Stimulated activated CD4-positive, alpha-beta T cell treated with anti-CD3 and anti-CD28 coated beads, Interleukin-12 subunit alpha, Interleukin-12 subunit beta, amount 100 ng/mL, for 4 hours (primary cell): ENCODE measurements at regions not wholly inside any gene's neighbourhood (a gene's known extent, or its start where the extent isn't known, plus 50 kb on each side); places are given as distances from the start of the nearest gene placed in this dataset.

ENCODE experiments used
- DNase-seq: peaks from one replicate; pipeline ENCODE4 v3.0.0-alpha.2; 2020

- DNase-seq: no peak
Measured at GRCh38 chr1:213914392-213914791, 73.4 kb upstream of the PROX1 start.

DNA sequence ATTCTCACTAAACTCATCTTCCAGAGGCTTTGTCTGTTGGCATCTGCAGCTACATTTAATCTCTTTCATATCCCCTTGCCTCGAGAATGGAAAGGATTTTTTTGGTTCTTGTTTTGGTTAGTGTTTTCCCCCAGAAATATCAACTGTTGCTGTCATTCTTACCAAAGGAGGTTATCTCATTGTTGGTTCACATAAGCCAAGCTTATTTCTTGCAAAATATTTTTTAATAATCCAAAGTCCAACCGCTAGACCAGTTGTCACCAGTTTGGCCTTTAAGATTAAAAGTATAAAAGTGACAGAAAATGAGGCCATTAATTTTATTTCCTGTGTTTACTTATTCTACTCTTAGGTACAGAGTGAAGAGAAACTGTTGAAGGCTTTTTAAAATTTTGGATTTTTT, 66.5 kb upstream of the PROX1 start:
- DNase-seq: no peak

DNA sequence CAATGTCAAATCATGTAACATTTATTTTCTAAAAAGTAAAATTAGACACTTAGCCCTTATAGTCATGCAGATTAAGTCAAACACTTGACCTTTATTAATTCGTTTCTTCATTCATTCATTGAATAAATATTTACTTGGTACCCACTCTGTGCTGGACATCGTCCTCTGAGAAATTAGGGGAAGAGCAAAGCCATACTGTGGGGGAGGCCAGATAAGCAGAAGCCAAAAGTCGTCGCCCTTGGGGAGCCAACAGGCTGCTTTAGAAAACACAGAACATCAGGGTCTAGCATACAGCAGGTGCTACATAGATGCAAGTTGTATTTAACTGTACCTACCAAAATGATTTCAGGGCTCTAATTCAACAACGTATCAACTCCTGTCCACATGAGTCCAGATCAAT, 66.1 kb upstream of the PROX1 start:
- DNase-seq: no peak

DNA sequence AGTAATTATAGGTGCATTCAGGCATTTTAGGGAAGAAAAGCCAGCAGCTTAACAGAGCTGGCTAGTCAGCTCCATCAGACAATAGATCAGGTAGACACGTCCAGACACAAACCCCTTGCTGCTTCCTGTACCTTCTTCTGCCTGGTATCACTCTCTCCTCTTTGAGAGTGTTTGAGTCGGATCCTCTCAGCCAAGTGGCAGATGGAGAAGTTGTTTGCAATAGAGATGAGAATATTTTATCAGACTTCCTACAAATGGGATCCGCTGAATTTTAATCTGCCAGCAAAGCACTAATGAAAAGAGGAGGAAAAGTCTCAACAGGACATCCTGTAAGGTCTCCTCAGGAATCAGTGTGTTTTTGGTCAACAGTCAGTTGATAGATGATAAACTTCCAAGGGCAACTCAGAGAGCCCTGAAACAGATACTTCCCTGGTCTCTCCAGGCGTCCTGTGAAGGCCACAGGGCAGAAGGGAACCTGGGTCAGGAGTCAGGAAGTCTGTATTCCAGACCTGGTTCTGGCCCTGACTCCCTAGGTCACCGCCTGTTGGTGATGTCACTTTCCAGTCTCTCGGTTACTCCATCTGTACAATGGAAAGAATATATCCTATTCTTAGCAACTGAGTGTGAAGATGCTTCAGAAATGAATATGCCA, 62.1 kb upstream of the PROX1 start:
- DNase-seq: no peak

GRCh38 chr1:213927846-213928245, 59.9 kb upstream of the PROX1 start:
- DNase-seq: no peak

DNA sequence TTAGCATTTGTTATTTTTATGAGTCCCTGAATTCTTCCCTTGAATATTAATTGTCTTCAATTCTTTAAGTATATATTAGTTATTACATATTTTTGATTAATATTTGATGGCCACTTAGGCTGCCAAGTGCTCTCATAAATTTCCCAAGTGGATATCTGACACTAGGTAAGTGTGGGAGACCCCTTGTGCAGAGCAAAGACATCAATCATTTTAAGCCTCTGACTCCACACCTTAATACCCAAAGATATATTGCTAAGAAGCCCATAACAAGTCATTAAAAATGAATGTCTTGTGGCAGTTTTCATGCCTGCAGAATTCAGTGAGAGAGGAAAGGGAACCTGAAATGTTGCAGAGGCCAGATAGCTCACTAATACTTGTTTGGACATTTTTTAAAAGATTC, 58.4 kb upstream of the PROX1 start:
- DNase-seq: no peak

- no peak for DNase-seq
Measured at GRCh38 chr1:213931836-213932235, 55.9 kb upstream of the PROX1 start.

GRCh38 chr1:213933336-213933735, 54.4 kb upstream of the PROX1 start:
- no peak for DNase-seq

GRCh38 chr1:213934649-213935048, 53.1 kb upstream of the PROX1 start:
- DNase-seq: no peak

DNA sequence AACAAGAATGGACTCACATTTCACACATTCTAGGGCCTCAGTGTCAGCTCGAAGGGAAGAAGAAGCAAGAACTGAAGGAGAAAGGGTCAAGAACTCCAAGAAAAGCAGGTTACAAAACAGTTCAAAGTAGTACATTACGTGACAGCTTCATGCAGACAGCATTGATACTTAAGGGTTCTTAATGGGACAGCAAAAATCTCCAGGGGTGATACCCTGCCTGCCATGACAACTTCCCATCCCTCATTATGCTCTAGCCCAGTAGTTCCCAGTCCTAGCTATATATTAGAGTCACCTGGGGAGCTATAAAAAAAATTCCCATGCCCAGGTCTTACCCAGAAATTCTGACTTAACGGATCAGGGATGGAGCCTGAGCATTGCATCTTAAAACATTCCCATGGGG, 51.2 kb upstream of the PROX1 start:
- DNase-seq: no peak
